Astrocyte (in vitro differentiated cells and primary cell): ENCODE measurements at regions not wholly inside any gene's neighbourhood (a gene's known extent, or its start where the extent isn't known, plus 50 kb on each side); places are given as distances from the start of the nearest gene placed in this dataset.

Experiments used
- DNase-seq: peaks from one replicate; pipeline ENCODE4 v3.0.0-alpha.2; 2010; ENCODE audit warnings: low read depth
- FAIRE-seq: peaks from 2 replicates; lab custom pipeline; 2011; peaks lifted over from hg19 to GRCh38; lab: Jason Lieb, UNC
- H2AFZ ChIP-seq: 2 replicates; pipeline ENCODE4 v1.6.0; 2012; ENCODE audit warnings: low read depth, low read length, inconsistent platforms
- H3K27ac ChIP-seq: 2 replicates; pipeline ENCODE4 v1.5.1; 2011; ENCODE audit warnings: low read depth, low read length, inconsistent platforms
- H3K27me3 ChIP-seq: 2 replicates; pipeline ENCODE4 v1.6.0; 2011; ENCODE audit warnings: low read length, inconsistent platforms; ENCODE audit not compliant: insufficient read depth
- H3K36me3 ChIP-seq: 2 replicates; pipeline ENCODE4 v1.5.1; 2011; ENCODE audit warnings: low read length, inconsistent platforms; ENCODE audit not compliant: insufficient read depth
- H3K4me1 ChIP-seq: 2 replicates; pipeline ENCODE4 v1.5.1; 2011; ENCODE audit warnings: low read length, inconsistent platforms; ENCODE audit not compliant: insufficient read depth
- H3K4me2 ChIP-seq: 2 replicates; pipeline ENCODE4 v1.6.0; 2012; ENCODE audit warnings: low read length, inconsistent platforms
- H3K4me3 ChIP-seq: 2 replicates; pipeline ENCODE4 v1.5.1; 2011; ENCODE audit warnings: low read depth, mild to moderate bottlenecking, low read length, inconsistent platforms; ENCODE audit not compliant: insufficient read depth
- H3K79me2 ChIP-seq: 2 replicates; pipeline ENCODE4 v1.6.0; 2012; ENCODE audit warnings: mild to moderate bottlenecking, low read length, inconsistent platforms; ENCODE audit not compliant: insufficient read depth
- H3K9ac ChIP-seq: 2 replicates; pipeline ENCODE4 v1.6.0; 2012; ENCODE audit warnings: mild to moderate bottlenecking, low read length, inconsistent platforms
- H3K9me3 ChIP-seq: 2 replicates; pipeline ENCODE4 v1.5.1; 2012; ENCODE audit warnings: low read depth, mild to moderate bottlenecking, low read length, inconsistent platforms; ENCODE audit not compliant: insufficient read depth
- H4K20me1 ChIP-seq: 2 replicates; pipeline ENCODE4 v1.6.0; 2012; ENCODE audit warnings: low read length, inconsistent platforms; ENCODE audit not compliant: insufficient read depth
- H3K27ac Mint-ChIP-seq: one replicate; pipeline ENCODE4 v1.8.0; 2021; ENCODE audit warnings: mild to moderate bottlenecking, mixed read lengths; ENCODE audit not compliant: unreplicated experiment
- H3K27me3 Mint-ChIP-seq: one replicate; pipeline ENCODE4 v1.8.0; 2021; ENCODE audit warnings: low read depth, mixed read lengths; ENCODE audit not compliant: unreplicated experiment
- H3K36me3 Mint-ChIP-seq: one replicate; pipeline ENCODE4 v1.8.0; 2021; ENCODE audit warnings: low read depth, mixed read lengths; ENCODE audit not compliant: unreplicated experiment
- H3K4me1 Mint-ChIP-seq: one replicate; pipeline ENCODE4 v1.8.0; 2021; ENCODE audit warnings: low read depth, mixed read lengths; ENCODE audit not compliant: unreplicated experiment
- H3K4me3 Mint-ChIP-seq: one replicate; pipeline ENCODE4 v1.8.0; 2021; ENCODE audit warnings: mild to moderate bottlenecking, moderate library complexity, mixed read lengths; ENCODE audit not compliant: unreplicated experiment
- H3K9me3 Mint-ChIP-seq: one replicate; pipeline ENCODE4 v1.8.0; 2021; ENCODE audit warnings: mild to moderate bottlenecking, mixed read lengths; ENCODE audit not compliant: unreplicated experiment
- CTCF ChIP-seq: IDR thresholded peaks from 2 replicates; pipeline ENCODE4 v1.5.1; 2011; ENCODE audit warnings: low read depth, mild to moderate bottlenecking, inconsistent platforms, low read length, moderate library complexity; ENCODE audit not compliant: insufficient read depth
- EZH2 ChIP-seq: IDR thresholded peaks from 2 replicates; pipeline ENCODE4 v1.6.1; 2012; ENCODE audit warnings: mild to moderate bottlenecking, low read length, inconsistent platforms; ENCODE audit not compliant: insufficient read depth

GRCh38 chr17:72447251-72447640, 326.4 kb downstream of the SOX9 start:
- H3K4me1 Mint-ChIP-seq, result peaks cover 6% of the 10 kb centered on the region
- Histone ChIP-seq H3K27me3 (no peaks in the 10 kb centered on the region), H3K9me3 (no peaks in the 10 kb centered on the region), H3K36me3 (no peaks in the 10 kb centered on the region), H3K4me2 (no peak overlapping the region), H3K79me2 (peaks cover 89% of the 10 kb centered on the region), H2AFZ (no peak overlapping the region), H4K20me1 (peaks cover 77% of the 10 kb centered on the region), H3K4me3 (no peak overlapping the region), H3K4me1 (no peaks in the 10 kb centered on the region), H3K27ac (no peak overlapping the region), H3K9ac (no peak overlapping the region)
- H3K36me3 Mint-ChIP-seq, result no peaks in the 10 kb centered on the region
- no peak overlapping the region for H3K27ac Mint-ChIP-seq
- DNase-seq (no peak), FAIRE-seq (no peak)
- H3K27me3 Mint-ChIP-seq, result no peaks in the 10 kb centered on the region
- H3K4me3 Mint-ChIP-seq, result no peak overlapping the region
- TF ChIP-seq EZH2 (no peak), CTCF (no peak)
- no peaks in the 10 kb centered on the region for H3K9me3 Mint-ChIP-seq

- no peaks in the 10 kb centered on the region for H3K9me3 ChIP-seq
- no peak for FAIRE-seq
- H3K27ac ChIP-seq, result no peak overlapping the region
- H3K36me3 ChIP-seq, result no peaks in the 10 kb centered on the region
- TF ChIP-seq EZH2 (no peak), CTCF (no peak)
- no peak overlapping the region for H3K4me3 Mint-ChIP-seq
- no peaks in the 10 kb centered on the region for H3K27me3 ChIP-seq
- peaks cover 9% of the 10 kb centered on the region for H3K4me1 Mint-ChIP-seq
- H3K27ac Mint-ChIP-seq, result no peak overlapping the region
- H3K4me3 ChIP-seq, result no peak overlapping the region
- H3K4me2 ChIP-seq, result no peak overlapping the region
- no peak overlapping the region for H3K9ac ChIP-seq
- H3K79me2 ChIP-seq, result peaks cover 91% of the 10 kb centered on the region
- no peaks in the 10 kb centered on the region for H3K4me1 ChIP-seq
- H4K20me1 ChIP-seq, result peaks cover 81% of the 10 kb centered on the region
- H2AFZ ChIP-seq, result no peak overlapping the region
- no peak for DNase-seq
- no peaks in the 10 kb centered on the region for H3K9me3 Mint-ChIP-seq
- H3K27me3 Mint-ChIP-seq, result no peaks in the 10 kb centered on the region
- H3K36me3 Mint-ChIP-seq, result no peaks in the 10 kb centered on the region
Measured at GRCh38 chr17:72448019-72448418, 327.2 kb downstream of the SOX9 start.

GRCh38 chr17:72452286-72453173, 331.7 kb downstream of the SOX9 start:
- Histone ChIP-seq H4K20me1 (peaks cover 74% of the 10 kb centered on the region), H2AFZ (no peak overlapping the region), H3K4me1 (peaks cover 9% of the 10 kb centered on the region), H3K4me2 (no peak overlapping the region), H3K27me3 (no peaks in the 10 kb centered on the region), H3K4me3 (no peak overlapping the region), H3K79me2 (peaks cover 92% of the 10 kb centered on the region), H3K9ac (no peak overlapping the region), H3K27ac (no peak overlapping the region), H3K9me3 (no peaks in the 10 kb centered on the region), H3K36me3 (no peaks in the 10 kb centered on the region)
- FAIRE-seq (no peak), DNase-seq (no peak)
- Mint-ChIP-seq H3K9me3 (no peaks in the 10 kb centered on the region), H3K4me3 (no peak overlapping the region), H3K4me1 (peaks cover 17% of the 10 kb centered on the region), H3K27me3 (no peaks in the 10 kb centered on the region), H3K27ac (no peak overlapping the region), H3K36me3 (no peaks in the 10 kb centered on the region)
- no peak for TF ChIP-seq EZH2
- TF ChIP-seq CTCF, result no peak
